HepG2 (cell line): ENCODE measurements at regions not wholly inside any gene's neighbourhood (a gene's known extent, or its start where the extent isn't known, plus 50 kb on each side); places are given as distances from the start of the nearest gene placed in this dataset.

Experiments
- ATAC-seq: fragments of 200-7000 bp; cut with Tn5 transposase; 3 replicates; pipeline ENCODE4 v1.9.1; 2020; ENCODE audit warnings: mild to moderate bottlenecking, moderate library complexity
- BruUV-seq: library from RNA; stranded (reverse); fragments of 400-500 nt; replicated peaks from 2 replicates; lab custom pipeline; 2021; lab: Mats Ljungman, UMichigan
- CTCF ChIA-PET: fragments of 300-600 bp; formaldehyde crosslinking; extraction: SDS; loops from one replicate; lab custom pipeline; 2021; ENCODE audit warnings: low total read pairs, inconsistent platforms, low intra/inter-chr PET ratio; lab: Yijun Ruan, JAX
- POLR2A ChIA-PET: fragments of 350-600 bp; sonication (Branson Sonifier 250); formaldehyde crosslinking; loops from one replicate; lab custom pipeline; 2020; ENCODE audit warnings: antibody characterized with exemption, inconsistent platforms; lab: Yijun Ruan, JAX
- DNase-seq: peaks from one replicate; pipeline ENCODE4 v3.0.0-alpha.2; 2015; ENCODE audit warnings: low spot score
- FAIRE-seq: peaks from 3 replicates; lab custom pipeline; 2011; peaks lifted over from hg19 to GRCh38; lab: Jason Lieb, UNC
- H2AFZ ChIP-seq: one replicate; pipeline ENCODE4 v1.6.1; 2011; ENCODE audit warnings: low read length, inconsistent platforms
- H3K27ac ChIP-seq: fragments of 300-600 bp; 3 replicates; pipeline ENCODE4 v1.8.0; 2011; ENCODE audit warnings: mixed run types, mild to moderate bottlenecking, mixed read lengths, low read length, inconsistent platforms; ENCODE audit not compliant: insufficient read depth; ENCODE audit errors: extremely low read length
- H3K27me3 ChIP-seq, 2 experiments: fragments of 200-600 bp in 1 of 2; 2 replicates in 1 of 2; 3 replicates in 1 of 2; pipeline versions ENCODE4 v1.6.0 to v1.8.0; 2011; ENCODE audit warnings: low read length in 2 of 2, mild to moderate bottlenecking in 2 of 2, moderate library complexity in 2 of 2, inconsistent platforms in 1 of 2; ENCODE audit not compliant: insufficient read depth in 2 of 2, control insufficient read depth in 1 of 2
- H3K36me3 ChIP-seq, 2 experiments: fragments of 200-600 bp in 1 of 2; replicated peaks in 1 of 2; 2 replicates in 1 of 2; 3 replicates in 1 of 2; pipeline versions ENCODE4 v1.5.1 to v1.8.0; 2011; ENCODE audit warnings: low read length in 2 of 2, inconsistent platforms in 1 of 2; ENCODE audit not compliant: insufficient read depth in 2 of 2, control insufficient read depth in 1 of 2
- H3K4me1 ChIP-seq: 2 replicates; pipeline ENCODE4 v1.5.1; 2012; ENCODE audit warnings: low read length, inconsistent platforms; ENCODE audit not compliant: insufficient read depth
- H3K4me2 ChIP-seq: 2 replicates; pipeline ENCODE4 v1.6.0; 2011; ENCODE audit warnings: low read depth, low read length, inconsistent platforms
- H3K4me3 ChIP-seq, 3 experiments: fragments of 200-600 bp in 1 of 3; sonication (generic), shearing (Covaris generic) in 1 of 3; replicated peaks in 1 of 3; 2 replicates each; pipeline ENCODE4 v1.5.1; 2011 to 2016; ENCODE audit warnings: low read length in 3 of 3, inconsistent platforms in 2 of 3, low read depth in 2 of 3, mild to moderate bottlenecking in 2 of 3, control low read depth in 1 of 3, mixed read lengths in 1 of 3; ENCODE audit not compliant: insufficient read depth in 1 of 3
- H3K79me2 ChIP-seq: one replicate; pipeline ENCODE4 v1.6.1; 2011; ENCODE audit warnings: low read length, inconsistent platforms; ENCODE audit not compliant: insufficient read depth
- H3K9ac ChIP-seq: 2 replicates; pipeline ENCODE4 v1.6.0; 2011; ENCODE audit warnings: mild to moderate bottlenecking, low read depth, low read length, inconsistent platforms; ENCODE audit not compliant: insufficient read depth
- H3K9me3 ChIP-seq: 2 replicates; pipeline ENCODE4 v1.5.1; 2012; ENCODE audit warnings: mild to moderate bottlenecking, low read length
- H4K20me1 ChIP-seq: 2 replicates; pipeline ENCODE4 v1.6.0; 2011; ENCODE audit warnings: inconsistent platforms, mild to moderate bottlenecking, low read length, moderate library complexity; ENCODE audit not compliant: insufficient read depth
- AKAP8 ChIP-seq: sonication (generic); formaldehyde crosslinking; IDR thresholded peaks from 2 replicates; pipeline ENCODE4 v1.5.1; 2020; ENCODE audit warnings: mild to moderate bottlenecking, missing genetic modification reagents
- ASH2L ChIP-seq: fragments of 300-600, 200-600 bp; sonication (generic); IDR thresholded peaks from 2 replicates; pipeline ENCODE4 v1.7.0; 2017; ENCODE audit warnings: low read depth, mild to moderate bottlenecking, moderate library complexity, mixed read lengths, low read length; ENCODE audit not compliant: insufficient read length
- FLYWCH1 ChIP-seq: sonication (generic); formaldehyde crosslinking; IDR thresholded peaks from 2 replicates; pipeline ENCODE4 v1.8.1; 2023; ENCODE audit warnings: mild to moderate bottlenecking, missing genetic modification reagents
- IKZF1 ChIP-seq: fragments of 450-650 bp; IDR thresholded peaks from 2 replicates; pipeline ENCODE4 v1.7.1; 2016
- JUN ChIP-seq: sonication (generic); formaldehyde crosslinking; IDR thresholded peaks from 2 replicates; pipeline ENCODE4 v1.4.0; 2020; ENCODE audit warnings: mild to moderate bottlenecking, missing genetic modification reagents
- JUND ChIP-seq: sonication (generic); formaldehyde crosslinking; IDR thresholded peaks from 2 replicates; pipeline ENCODE4 v1.8.0; 2022; ENCODE audit warnings: mild to moderate bottlenecking, missing genetic modification reagents
- MEF2D ChIP-seq: sonication (generic); formaldehyde crosslinking; IDR thresholded peaks from 2 replicates; pipeline ENCODE4 v1.5.1; 2020; ENCODE audit warnings: mild to moderate bottlenecking, missing genetic modification reagents
- MEIS1 ChIP-seq: sonication (generic); formaldehyde crosslinking; IDR thresholded peaks from 2 replicates; pipeline ENCODE4 v1.9.0; 2021; ENCODE audit warnings: mild to moderate bottlenecking, missing genetic modification reagents, moderate library complexity, borderline replicate concordance
- NR0B2 ChIP-seq: sonication (generic); formaldehyde crosslinking; IDR thresholded peaks from 2 replicates; pipeline ENCODE4 v1.4.0; 2020; ENCODE audit warnings: mild to moderate bottlenecking, missing genetic modification reagents
- PCBP1 ChIP-seq: fragments of 200-400 bp; formaldehyde crosslinking; IDR thresholded peaks from 2 replicates; pipeline ENCODE4 v1.6.1; 2017; ENCODE audit warnings: mild to moderate bottlenecking, low read depth, low read length, borderline replicate concordance
- SIX1 ChIP-seq: sonication (generic); formaldehyde crosslinking; IDR thresholded peaks from 2 replicates; pipeline ENCODE4 v1.4.0; 2020; ENCODE audit warnings: missing genetic modification reagents, borderline replicate concordance
- SOX5 ChIP-seq: IDR thresholded peaks from 2 replicates; pipeline ENCODE4 v1.6.1; 2016; ENCODE audit warnings: borderline replicate concordance
- ZBTB1 ChIP-seq: sonication (generic); formaldehyde crosslinking; IDR thresholded peaks from 2 replicates; pipeline ENCODE4 v1.4.0; 2020; ENCODE audit warnings: missing genetic modification reagents, borderline replicate concordance
- ZMAT3 ChIP-seq: sonication (generic); formaldehyde crosslinking; conservative IDR thresholded peaks from 2 replicates; pipeline ENCODE4 v1.7.0; 2021; ENCODE audit warnings: missing genetic modification reagents
- ZMYM4 ChIP-seq: sonication (generic); formaldehyde crosslinking; IDR thresholded peaks from 2 replicates; pipeline ENCODE4 v1.8.1; 2023; ENCODE audit warnings: mild to moderate bottlenecking, missing genetic modification reagents
- ZNF317 ChIP-seq: sonication (generic); formaldehyde crosslinking; IDR thresholded peaks from 2 replicates; pipeline ENCODE4 v1.5.0; 2020; ENCODE audit warnings: mild to moderate bottlenecking, missing genetic modification reagents
- ZNF674 ChIP-seq: sonication (generic); formaldehyde crosslinking; IDR thresholded peaks from 2 replicates; pipeline ENCODE4 v1.5.0; 2020; ENCODE audit warnings: low read depth, mild to moderate bottlenecking, missing genetic modification reagents
- ZNF75D ChIP-seq: sonication (generic); formaldehyde crosslinking; IDR thresholded peaks from 2 replicates; pipeline ENCODE4 v1.8.1; 2023; ENCODE audit warnings: missing genetic modification reagents, mild to moderate bottlenecking, borderline replicate concordance
- ZNF772 ChIP-seq: sonication (generic); formaldehyde crosslinking; IDR thresholded peaks from 2 replicates; pipeline ENCODE4 v1.5.0; 2020; ENCODE audit warnings: mild to moderate bottlenecking, missing genetic modification reagents
- WGBS: methylation state at CpG from one replicate; pipeline ENCODE4 v1.1.6; 2017; ENCODE audit warnings: low lambda C conversion rate; 5-methylcytosine and 5-hydroxymethylcytosine counted together
- in situ Hi-C: cut with HindIII; loops from 2 replicates; pipeline ENCODE4 v1.10.0; 2017; ENCODE audit warnings: low pct_unique_long_range_greater_than_20kb; ENCODE audit not compliant: extremely low pct_ligation_motif_present
- intact Hi-C: fragments of 100-400 bp; cut with micrococcal nuclease; formaldehyde crosslinking; loops from one replicate; pipeline ENCODE4 v1.10.0; 2022; ENCODE audit not compliant: unreplicated experiment
- TF ChIP-seq, protein P1 (sequence below): sonication (generic); formaldehyde crosslinking; IDR thresholded peaks from 2 replicates; pipeline ENCODE4 v1.4.0; 2020; ENCODE audit warnings: mild to moderate bottlenecking, low read depth, missing genetic modification reagents
- TF ChIP-seq, protein P2 (sequence below): sonication (generic); formaldehyde crosslinking; IDR thresholded peaks from 2 replicates; pipeline ENCODE4 v1.4.0; 2020; ENCODE audit warnings: missing genetic modification reagents, borderline replicate concordance

DNA sequence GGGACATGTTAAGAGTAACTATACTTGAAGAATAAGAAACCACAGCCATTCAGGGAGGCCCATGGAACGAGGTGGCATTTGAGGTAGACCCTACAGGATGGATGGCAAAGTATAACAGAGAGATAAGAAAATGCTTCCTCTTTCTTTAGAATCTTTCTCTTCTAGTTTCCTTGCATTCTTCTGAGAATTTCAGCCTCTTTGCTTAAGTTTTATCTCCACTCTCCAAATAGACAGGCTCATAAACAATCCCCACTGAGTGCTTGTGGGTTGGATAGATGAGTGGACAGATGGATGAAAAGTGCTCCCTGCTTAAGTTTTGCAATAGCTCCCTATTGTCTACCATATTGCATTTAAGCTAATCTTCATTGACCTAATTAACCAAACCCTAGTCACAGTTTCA is 103.7 kb downstream of the MEX3B start:
- Histone ChIP-seq H3K27me3 (no peaks in the 10 kb centered on the region), H3K36me3 (no peaks in the 10 kb centered on the region), H3K4me2 (no peak overlapping the region), H3K79me2 (no peaks in the 10 kb centered on the region), H3K4me1 (no peaks in the 10 kb centered on the region), H3K9me3 (no peaks in the 10 kb centered on the region), H3K27ac (no peak overlapping the region), H3K9ac (no peak overlapping the region), H3K4me3 (no peak overlapping the region), H2AFZ (no peak overlapping the region), H4K20me1 (no peaks in the 10 kb centered on the region)
- intact Hi-C loops (no loop called here), in situ Hi-C loops (no loop called here)
- WGBS, result 0% methylated on average over 1 of the region's 1 CpG
- FAIRE-seq, result no peak
- TF ChIP-seq AKAP8 (CRISPR knock-in tag) (no peak), IKZF1 (no peak), JUND (no peak), ASH2L (no peak), ZMYM4 (CRISPR knock-in tag) (no peak), ZNF674 (CRISPR knock-in tag) (no peak), ZNF317 (CRISPR knock-in tag) (no peak), MEIS1 (CRISPR knock-in tag) (no peak)
- TF ChIP-seq, protein P1, sequence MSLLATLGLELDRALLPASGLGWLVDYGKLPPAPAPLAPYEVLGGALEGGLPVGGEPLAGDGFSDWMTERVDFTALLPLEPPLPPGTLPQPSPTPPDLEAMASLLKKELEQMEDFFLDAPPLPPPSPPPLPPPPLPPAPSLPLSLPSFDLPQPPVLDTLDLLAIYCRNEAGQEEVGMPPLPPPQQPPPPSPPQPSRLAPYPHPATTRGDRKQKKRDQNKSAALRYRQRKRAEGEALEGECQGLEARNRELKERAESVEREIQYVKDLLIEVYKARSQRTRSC (CRISPR knock-in tag), result no peak
- ChIA-PET CTCF (no interaction called here), POLR2A (no interaction called here)
- BruUV-seq, result no TSS peak
- no peak for DNase-seq
- no peak for ATAC-seq

DNA sequence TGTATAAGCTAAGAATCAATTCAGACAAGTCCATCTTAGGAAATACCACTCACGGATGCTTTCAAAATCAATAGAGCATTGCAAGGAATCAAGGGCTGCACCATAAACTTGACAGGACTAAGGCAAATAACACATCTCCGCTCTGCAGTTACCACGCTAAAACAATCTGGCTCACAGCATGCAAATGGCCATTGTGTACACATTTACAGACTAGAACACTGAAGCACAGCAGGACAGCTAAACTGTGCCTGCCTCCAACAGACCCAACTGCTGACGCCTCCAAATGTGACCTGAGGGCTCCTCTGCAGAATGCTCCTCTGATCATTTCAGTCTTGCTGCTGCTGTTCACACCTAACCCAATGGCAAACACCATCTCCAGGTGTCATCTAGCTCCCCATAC is 104.3 kb downstream of the MEX3B start:
- BruUV-seq, result no TSS peak
- H3K9me3 ChIP-seq, result no peaks in the 10 kb centered on the region
- no peaks in the 10 kb centered on the region for H3K4me1 ChIP-seq
- H3K4me2 ChIP-seq, result no peak overlapping the region
- WGBS, result 0% methylated on average over 3 of the region's 4 CpGs
- intact Hi-C loops, result no loop called here
- CTCF ChIA-PET, result no interaction called here
- H3K27me3 ChIP-seq, result no peaks in the 10 kb centered on the region
- no peak overlapping the region for H3K27ac ChIP-seq
- no peak overlapping the region for H3K4me3 ChIP-seq
- in situ Hi-C loops, result no loop called here
- H3K79me2 ChIP-seq, result no peaks in the 10 kb centered on the region
- FAIRE-seq (no peak), ATAC-seq (no peak), DNase-seq (no peak)
- no peak overlapping the region for H3K9ac ChIP-seq
- no peak overlapping the region for H2AFZ ChIP-seq
- POLR2A ChIA-PET, result no interaction called here
- H3K36me3 ChIP-seq, result no peaks in the 10 kb centered on the region
- no peaks in the 10 kb centered on the region for H4K20me1 ChIP-seq
- TF ChIP-seq ZNF75D (CRISPR knock-in tag), result no peak
- TF ChIP-seq SOX5 (CRISPR knock-in tag), result no peak
- TF ChIP-seq MEF2D (CRISPR knock-in tag), result no peak
- no peak for TF ChIP-seq ZBTB1 (CRISPR knock-in tag)
- TF ChIP-seq PCBP1, result no peak
- TF ChIP-seq ZNF772, result no peak
- TF ChIP-seq ZMAT3 (CRISPR knock-in tag), result no peak
- TF ChIP-seq JUN, result no peak
- TF ChIP-seq SIX1 (CRISPR knock-in tag), result no peak
- TF ChIP-seq, protein P2, sequence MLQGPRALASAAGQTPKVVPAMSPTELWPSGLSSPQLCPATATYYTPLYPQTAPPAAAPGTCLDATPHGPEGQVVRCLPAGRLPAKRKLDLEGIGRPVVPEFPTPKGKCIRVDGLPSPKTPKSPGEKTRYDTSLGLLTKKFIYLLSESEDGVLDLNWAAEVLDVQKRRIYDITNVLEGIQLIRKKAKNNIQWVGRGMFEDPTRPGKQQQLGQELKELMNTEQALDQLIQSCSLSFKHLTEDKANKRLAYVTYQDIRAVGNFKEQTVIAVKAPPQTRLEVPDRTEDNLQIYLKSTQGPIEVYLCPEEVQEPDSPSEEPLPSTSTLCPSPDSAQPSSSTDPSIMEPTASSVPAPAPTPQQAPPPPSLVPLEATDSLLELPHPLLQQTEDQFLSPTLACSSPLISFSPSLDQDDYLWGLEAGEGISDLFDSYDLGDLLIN (CRISPR knock-in tag), result no peak
- no peak for TF ChIP-seq NR0B2
- TF ChIP-seq FLYWCH1 (CRISPR knock-in tag), result no peak
